ENCODE measurements at regions not wholly inside any gene's neighbourhood (a gene's known extent, or its start where the extent isn't known, plus 50 kb on each side); places are given as distances from the start of the nearest gene placed in this dataset.

DNA sequence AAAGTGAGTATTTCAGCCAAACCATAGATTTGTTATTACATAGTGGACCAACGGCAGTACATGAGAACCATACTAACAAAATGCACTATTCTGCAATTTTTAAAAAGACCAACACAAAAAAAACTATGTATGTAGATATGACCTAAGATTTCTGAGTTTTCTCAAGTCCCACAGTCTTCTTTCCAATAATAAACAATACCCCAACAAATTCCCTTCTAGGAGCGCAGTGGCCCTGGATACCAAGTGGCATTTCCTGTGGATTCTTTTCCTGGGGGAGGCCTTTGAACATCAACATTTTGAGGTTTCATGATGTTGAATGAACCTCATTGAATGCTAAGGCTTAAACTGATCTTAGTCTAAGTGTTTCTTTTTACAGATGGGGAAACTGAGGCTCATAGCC lies 210.5 kb downstream of the BCAT1 start:
- intact Hi-C loops (cut with micrococcal nuclease): no loop called here
- no peak for FAIRE-seq
- no peak overlapping the region for H2AFZ ChIP-seq (ENCODE audit: low read depth, low read length)
- H3K27me3 ChIP-seq (ENCODE audit: control insufficient read depth in 2 of 2, insufficient read depth in 2 of 2, low read length in 2 of 2): no peaks in the 10 kb centered on the region
- H4K20me1 ChIP-seq (replicated peaks; ENCODE audit: control insufficient read depth, insufficient read depth, low read length): no peaks in the 10 kb centered on the region
- in situ Hi-C loops (cut with MboI): no loop called here
- no peaks in the 10 kb centered on the region for H3K79me2 ChIP-seq (ENCODE audit: control insufficient read depth, insufficient read depth, low read length)
- H3K36me3 ChIP-seq (ENCODE audit: control insufficient read depth, insufficient read depth, low read length): no peaks in the 10 kb centered on the region
- no peak for ATAC-seq
- H3K27ac ChIP-seq (ENCODE audit: extremely low read depth, low read depth, low read length): no peak overlapping the region
- H3K4me2 ChIP-seq (ENCODE audit: insufficient read depth, low read length): no peak overlapping the region
- no peak for TF ChIP-seq ZBTB8A (IDR thresholded peaks at IDR 0.05; ENCODE audit: partially characterized antibody)
- no peak for TF ChIP-seq NEUROD1 (IDR thresholded peaks at IDR 0.05; ENCODE audit: borderline replicate concordance, low read depth, low read length, partially characterized antibody)
- TF ChIP-seq, protein P1, sequence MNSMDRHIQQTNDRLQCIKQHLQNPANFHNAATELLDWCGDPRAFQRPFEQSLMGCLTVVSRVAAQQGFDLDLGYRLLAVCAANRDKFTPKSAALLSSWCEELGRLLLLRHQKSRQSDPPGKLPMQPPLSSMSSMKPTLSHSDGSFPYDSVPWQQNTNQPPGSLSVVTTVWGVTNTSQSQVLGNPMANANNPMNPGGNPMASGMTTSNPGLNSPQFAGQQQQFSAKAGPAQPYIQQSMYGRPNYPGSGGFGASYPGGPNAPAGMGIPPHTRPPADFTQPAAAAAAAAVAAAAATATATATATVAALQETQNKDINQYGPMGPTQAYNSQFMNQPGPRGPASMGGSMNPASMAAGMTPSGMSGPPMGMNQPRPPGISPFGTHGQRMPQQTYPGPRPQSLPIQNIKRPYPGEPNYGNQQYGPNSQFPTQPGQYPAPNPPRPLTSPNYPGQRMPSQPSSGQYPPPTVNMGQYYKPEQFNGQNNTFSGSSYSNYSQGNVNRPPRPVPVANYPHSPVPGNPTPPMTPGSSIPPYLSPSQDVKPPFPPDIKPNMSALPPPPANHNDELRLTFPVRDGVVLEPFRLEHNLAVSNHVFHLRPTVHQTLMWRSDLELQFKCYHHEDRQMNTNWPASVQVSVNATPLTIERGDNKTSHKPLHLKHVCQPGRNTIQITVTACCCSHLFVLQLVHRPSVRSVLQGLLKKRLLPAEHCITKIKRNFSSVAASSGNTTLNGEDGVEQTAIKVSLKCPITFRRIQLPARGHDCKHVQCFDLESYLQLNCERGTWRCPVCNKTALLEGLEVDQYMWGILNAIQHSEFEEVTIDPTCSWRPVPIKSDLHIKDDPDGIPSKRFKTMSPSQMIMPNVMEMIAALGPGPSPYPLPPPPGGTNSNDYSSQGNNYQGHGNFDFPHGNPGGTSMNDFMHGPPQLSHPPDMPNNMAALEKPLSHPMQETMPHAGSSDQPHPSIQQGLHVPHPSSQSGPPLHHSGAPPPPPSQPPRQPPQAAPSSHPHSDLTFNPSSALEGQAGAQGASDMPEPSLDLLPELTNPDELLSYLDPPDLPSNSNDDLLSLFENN (IDR thresholded peaks at IDR 0.05; ENCODE audit: low read depth in 2 of 2, low read length in 2 of 2): no peak
- H3K9me3 ChIP-seq (replicated peaks; ENCODE audit: control insufficient read depth, insufficient read depth, low read depth, low read length): no peaks in the 10 kb centered on the region
- H3K9ac ChIP-seq (ENCODE audit: insufficient read depth in 1 of 2, low read depth in 2 of 2, low read length in 2 of 2): no peak overlapping the region
- DNase-seq (ENCODE audit: extremely low read depth in 1 of 4, low spot score in 3 of 4): no peak
- no peak overlapping the region for H3K4me3 ChIP-seq
- ChIA-PET POLR2A (no interaction called here), CTCF (ENCODE audit: low intra/inter-chr PET ratio) (no interaction called here)
- peaks cover 4 to 8% of the 10 kb centered on the region in 2 experiments; a peak in 3 of 5 replicates for H3K4me1 ChIP-seq (replicated peaks in 1 of 2; ENCODE audit: control insufficient read depth in 2 of 2, insufficient read depth in 2 of 2, low read length in 2 of 2)
- H3K9me1 ChIP-seq (ENCODE audit: control insufficient read depth, insufficient read depth, low read length): no peaks in the 10 kb centered on the region
- WGBS (ENCODE audit: insufficient coverage, low coverage, missing lambda C conversion rate): 79% methylated on average over 2 of the region's 2 CpGs
- BruUV-seq (replicated peaks): no TSS peak
